Activated naive CD4-positive, alpha-beta T cell treated with anti-CD3 and anti-CD28 coated beads, Interleukin-2, amount 50 U/mL, for 16 hours (primary cell): ENCODE measurements at regions not wholly inside any gene's neighbourhood (a gene's known extent, or its start where the extent isn't known, plus 50 kb on each side); places are given as distances from the start of the nearest gene placed in this dataset.
"Not testable (repeated sequence)": the region's sequence is repeated elsewhere in the genome, so short reads cannot be mapped to it uniquely, and the experiment has no call there.

ENCODE experiments used
- DNase-seq: peaks from one replicate; pipeline ENCODE4 v3.0.0-alpha.2; 2020

DNA sequence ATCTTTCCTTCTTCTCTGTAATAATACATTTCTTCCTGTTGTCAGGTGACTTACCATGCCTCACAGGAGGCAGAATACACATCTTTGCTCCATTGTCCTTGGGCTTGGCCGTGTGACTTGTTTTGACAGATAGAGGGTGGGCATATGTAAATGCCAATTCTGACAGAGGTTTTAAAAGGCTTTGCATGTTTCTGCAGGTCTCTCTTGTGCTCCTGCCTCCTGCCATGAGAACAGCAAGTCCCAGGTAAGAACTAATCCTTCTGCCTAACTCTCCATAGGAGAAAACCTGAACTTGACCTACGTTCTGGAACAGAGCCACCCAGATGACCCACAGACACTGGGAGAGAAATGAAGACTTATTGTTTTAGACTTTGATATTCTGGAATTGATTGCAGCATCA, 88.7 kb upstream of the TNFSF11 start:
- no peak for DNase-seq

DNA sequence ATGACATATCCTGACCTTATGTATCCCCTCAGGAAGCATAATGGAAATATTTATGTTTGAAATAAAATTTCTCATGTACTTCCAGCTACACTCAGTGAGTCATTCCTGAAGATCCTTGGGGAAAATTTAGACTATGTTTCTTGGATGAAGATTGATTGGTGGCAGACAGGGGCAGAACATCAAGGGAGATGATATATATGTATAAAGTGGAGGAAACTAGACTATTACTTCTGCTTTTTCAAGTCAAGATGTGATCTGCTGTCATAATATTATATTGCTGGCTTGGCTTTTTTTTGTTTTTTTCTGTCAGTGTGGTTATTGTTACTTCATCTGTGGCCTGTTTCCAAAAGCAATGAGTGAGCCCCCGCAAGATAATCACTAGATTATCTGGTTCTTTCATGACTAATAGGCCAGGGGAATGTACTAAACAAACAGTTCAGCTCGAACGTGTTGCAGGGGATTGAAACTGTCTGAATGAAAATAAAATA, 87.2 kb upstream of the TNFSF11 start:
- no peak for DNase-seq

DNA sequence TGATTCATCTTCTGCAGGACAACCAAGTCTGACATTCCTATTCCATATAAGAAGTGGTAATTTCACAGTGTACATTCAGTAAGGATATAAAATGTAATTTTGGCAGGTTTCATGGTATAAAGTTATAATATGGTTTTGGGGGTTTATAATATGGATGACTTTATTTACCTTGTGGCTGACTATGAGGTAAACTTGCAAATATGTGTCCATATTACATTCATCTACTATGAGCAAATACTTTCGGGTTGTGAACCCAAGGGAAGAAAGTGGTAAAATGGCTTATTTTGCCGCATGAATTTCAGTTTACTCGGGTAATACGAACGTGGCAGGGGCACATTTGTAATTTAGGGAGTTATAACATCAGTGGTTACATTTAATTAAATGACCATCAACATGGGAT, 86.7 kb upstream of the TNFSF11 start:
- no peak for DNase-seq

- DNase-seq = no peak
Observed at GRCh38 chr13:42490676-42491075, 83.3 kb upstream of the TNFSF11 start.

- no peak for DNase-seq
Observed at GRCh38 chr13:42492372-42492920, 81.5 kb upstream of the TNFSF11 start.

DNA sequence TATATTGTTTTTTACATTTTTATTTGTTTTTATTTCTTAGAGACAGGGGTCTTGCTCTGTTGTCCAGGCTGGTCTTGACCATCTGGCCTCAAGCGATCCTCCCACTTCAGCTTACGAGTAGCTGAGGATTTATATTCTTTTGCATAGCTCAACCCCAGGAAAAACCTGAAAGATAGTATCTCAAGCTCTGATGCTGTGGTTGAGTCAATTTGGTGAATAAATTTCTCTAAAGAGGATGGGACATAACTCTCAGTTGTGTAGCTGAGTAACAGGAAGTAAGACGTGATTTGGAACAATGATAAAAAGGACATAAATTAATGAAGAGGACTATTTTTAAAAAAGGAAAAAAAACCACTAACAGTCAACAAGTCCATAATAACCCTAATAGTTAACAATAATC, 79.8 kb upstream of the TNFSF11 start:
- DNase-seq = no peak

DNA sequence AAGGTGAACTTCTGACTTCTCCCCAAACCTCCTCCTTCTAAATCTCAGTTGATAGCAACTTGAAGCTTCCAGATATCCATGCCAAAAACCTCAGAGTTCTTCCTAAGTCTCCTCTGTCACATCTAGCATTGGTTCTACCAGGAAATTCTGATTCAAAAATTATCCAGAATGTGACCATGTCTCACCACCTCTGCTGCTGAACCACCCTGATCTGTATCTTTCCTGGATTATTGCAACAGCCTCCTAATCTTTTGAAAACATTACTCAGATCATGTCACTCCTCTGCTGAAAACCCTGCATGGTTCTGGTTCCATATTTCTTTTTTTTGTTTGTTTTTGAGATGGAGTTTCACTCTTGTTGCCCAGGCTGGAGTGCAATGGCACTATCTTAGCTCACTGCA, 78.7 kb upstream of the TNFSF11 start:
- DNase-seq = no peak

DNA sequence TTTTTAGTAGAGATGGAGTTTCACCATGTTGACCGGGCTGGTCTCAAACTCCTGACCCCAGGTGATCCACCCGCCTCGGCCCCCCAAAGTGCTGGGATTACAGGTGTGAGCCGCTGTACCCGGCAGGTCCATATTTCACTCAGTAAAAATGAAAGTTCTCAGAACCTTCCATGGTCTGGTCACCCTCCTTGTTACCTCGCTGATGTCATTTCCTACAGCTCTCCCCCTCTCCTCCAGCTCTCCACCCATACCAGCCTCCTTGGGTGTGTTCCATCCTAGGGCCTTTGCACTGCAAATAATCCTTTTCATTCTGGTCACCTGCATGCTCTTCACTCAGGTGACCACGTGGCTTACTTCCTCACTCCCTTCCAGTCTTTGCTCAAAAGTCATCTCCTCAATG, 78.2 kb upstream of the TNFSF11 start:
- no peak for DNase-seq

- DNase-seq = not testable (repeated sequence)
Observed at GRCh38 chr13:42496926-42497554, 76.9 kb upstream of the TNFSF11 start.

DNA sequence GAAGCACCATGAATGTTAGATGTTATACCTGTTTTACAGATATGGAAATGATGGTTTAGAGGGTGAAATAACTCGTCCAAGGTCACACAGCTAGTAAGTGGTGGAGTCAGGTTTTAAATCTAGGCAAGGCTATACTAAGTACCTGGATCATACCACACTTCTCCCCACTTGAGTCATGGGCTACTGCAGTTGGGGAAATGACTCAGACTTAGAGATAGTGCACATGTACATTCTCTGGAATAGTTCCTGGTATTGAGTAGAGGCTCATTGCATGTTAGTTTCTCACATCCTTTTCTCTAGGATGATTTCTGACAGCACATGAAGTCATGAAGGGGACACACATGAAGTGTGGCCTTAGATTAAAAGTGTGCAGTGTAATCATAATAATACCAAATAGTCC, 76.2 kb upstream of the TNFSF11 start:
- DNase-seq = no peak

DNA sequence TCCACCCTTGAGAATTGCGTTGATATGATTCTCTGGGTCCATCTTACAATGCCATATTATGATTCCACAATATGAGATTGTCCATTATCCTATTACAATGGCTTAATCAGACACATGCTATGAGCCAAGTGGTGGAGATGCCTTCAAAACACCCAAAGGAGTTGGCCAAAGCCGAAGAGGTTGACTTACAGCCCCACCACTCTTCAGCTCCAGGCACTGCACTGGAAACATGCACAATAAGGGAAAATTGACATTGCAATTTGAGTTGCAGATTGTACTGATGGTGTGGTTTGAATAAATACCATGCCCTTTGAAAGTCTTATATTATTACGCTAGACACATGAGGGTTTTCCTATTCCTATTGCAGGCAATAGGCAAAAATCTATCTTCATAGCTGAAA, 75.4 kb upstream of the TNFSF11 start:
- DNase-seq = no peak
